ENCODE measurements at regions not wholly inside any gene's neighbourhood (a gene's known extent, or its start where the extent isn't known, plus 50 kb on each side); places are given as distances from the start of the nearest gene placed in this dataset.

DNA sequence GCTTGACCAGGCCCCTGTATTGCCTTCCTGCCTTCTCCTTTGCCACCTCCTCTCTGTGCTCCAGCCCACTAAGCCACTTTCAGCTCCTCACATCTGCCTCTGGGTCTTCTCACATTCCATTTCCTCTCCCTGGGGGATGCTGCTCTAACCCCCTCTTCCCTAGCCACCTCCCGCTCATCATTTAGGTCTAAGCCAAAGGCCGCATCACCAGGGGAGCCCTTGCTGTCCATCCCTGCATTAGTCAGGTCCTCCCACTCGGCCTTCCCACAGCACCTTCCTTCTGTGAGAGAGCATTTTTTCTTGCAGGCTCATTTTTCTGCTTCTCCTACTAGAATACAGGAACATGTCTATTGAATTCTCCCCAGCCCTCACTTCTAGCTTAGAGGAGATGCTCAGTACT, 72.6 kb upstream of the GALNT10 start:
- 80% methylated on average over 3 of the region's 3 CpGs for WGBS (ENCODE audit: insufficient coverage, low coverage, low lambda C conversion rate, missing lambda C conversion rate)

DNA sequence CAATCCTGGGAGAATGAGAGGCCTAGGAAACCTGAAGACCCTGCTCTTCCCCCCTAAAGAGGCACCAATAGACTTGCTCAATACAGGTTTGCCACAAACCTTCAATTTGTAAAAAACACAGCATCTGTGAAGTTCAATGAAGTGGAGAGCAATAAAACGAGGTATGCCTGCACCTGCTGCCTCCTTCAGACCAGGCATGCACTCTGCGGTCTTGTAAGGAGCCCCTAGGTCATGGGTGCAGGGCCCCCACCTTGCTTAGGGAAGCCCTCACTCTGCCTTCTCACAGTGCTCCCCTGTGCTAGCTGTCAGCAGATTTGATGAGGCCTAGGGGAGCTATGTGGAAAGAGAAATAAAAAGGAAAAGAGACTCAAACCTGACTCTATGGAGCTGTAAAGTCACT, 72.1 kb upstream of the GALNT10 start:
- ATAC-seq (no peak), DNase-seq (no peak)
- TF ChIP-seq, protein P1, sequence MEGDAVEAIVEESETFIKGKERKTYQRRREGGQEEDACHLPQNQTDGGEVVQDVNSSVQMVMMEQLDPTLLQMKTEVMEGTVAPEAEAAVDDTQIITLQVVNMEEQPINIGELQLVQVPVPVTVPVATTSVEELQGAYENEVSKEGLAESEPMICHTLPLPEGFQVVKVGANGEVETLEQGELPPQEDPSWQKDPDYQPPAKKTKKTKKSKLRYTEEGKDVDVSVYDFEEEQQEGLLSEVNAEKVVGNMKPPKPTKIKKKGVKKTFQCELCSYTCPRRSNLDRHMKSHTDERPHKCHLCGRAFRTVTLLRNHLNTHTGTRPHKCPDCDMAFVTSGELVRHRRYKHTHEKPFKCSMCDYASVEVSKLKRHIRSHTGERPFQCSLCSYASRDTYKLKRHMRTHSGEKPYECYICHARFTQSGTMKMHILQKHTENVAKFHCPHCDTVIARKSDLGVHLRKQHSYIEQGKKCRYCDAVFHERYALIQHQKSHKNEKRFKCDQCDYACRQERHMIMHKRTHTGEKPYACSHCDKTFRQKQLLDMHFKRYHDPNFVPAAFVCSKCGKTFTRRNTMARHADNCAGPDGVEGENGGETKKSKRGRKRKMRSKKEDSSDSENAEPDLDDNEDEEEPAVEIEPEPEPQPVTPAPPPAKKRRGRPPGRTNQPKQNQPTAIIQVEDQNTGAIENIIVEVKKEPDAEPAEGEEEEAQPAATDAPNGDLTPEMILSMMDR (IDR thresholded peaks at IDR 0.05) = no peak
- no peak for TF ChIP-seq POLR2A (IDR thresholded peaks at IDR 0.05)
- intact Hi-C loops (cut with DNase I) = no loop called here
- WGBS (ENCODE audit: insufficient coverage, low coverage, low lambda C conversion rate, missing lambda C conversion rate) = 100% methylated on average over 1 of the region's 2 CpGs
- Histone ChIP-seq H3K9me3 (no peaks in the 10 kb centered on the region), H3K4me3 (no peak overlapping the region), H3K4me1 (no peaks in the 10 kb centered on the region), H3K27ac (no peak overlapping the region), H3K36me3 (no peaks in the 10 kb centered on the region), H3K27me3 (no peaks in the 10 kb centered on the region)

More for the DNA sequence above, 72.6 kb upstream of the GALNT10 start:
- Histone ChIP-seq H3K36me3 (no peaks in the 10 kb centered on the region), H3K4me3 (no peak overlapping the region), H3K4me1 (no peaks in the 10 kb centered on the region), H3K27ac (no peak overlapping the region), H3K9me3 (no peaks in the 10 kb centered on the region), H3K27me3 (no peaks in the 10 kb centered on the region)
- DNase-seq (no peak), ATAC-seq (no peak)
- no peak for TF ChIP-seq POLR2A (IDR thresholded peaks at IDR 0.05)
- TF ChIP-seq, protein P1 (IDR thresholded peaks at IDR 0.05) = no peak
- intact Hi-C loops (cut with DNase I) = no loop called here

DNA sequence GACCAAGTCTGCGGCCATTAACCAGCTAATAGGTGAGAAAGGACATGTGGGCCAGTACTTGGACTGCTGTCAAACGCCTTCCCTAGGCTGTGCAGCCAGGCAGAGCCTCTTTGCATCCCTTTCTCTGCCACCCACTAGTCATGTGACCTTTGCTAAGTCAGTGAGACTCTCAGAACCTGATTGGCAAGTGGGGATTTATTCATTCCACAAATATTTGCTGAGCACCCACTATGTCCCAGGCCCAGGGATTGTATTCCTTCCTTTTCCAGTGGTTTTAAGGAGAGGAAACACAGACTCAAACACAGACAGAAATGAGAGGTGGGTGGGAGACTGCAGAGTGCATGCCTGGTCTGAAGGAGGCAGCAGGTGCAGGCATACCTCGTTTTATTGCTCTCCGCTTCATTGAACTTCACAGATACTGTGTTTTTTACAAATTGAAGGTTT, 71.6 kb upstream of the GALNT10 start:
- H3K9me3 ChIP-seq = no peaks in the 10 kb centered on the region
- no peak for ATAC-seq
- TF ChIP-seq, protein P1 (IDR thresholded peaks at IDR 0.05) = no peak
- no peak for TF ChIP-seq POLR2A (IDR thresholded peaks at IDR 0.05)
- no peak overlapping the region for H3K4me3 ChIP-seq
- no peaks in the 10 kb centered on the region for H3K4me1 ChIP-seq
- H3K36me3 ChIP-seq = no peaks in the 10 kb centered on the region
- WGBS (ENCODE audit: insufficient coverage, low coverage, low lambda C conversion rate, missing lambda C conversion rate) = 71% methylated on average over 2 of the region's 4 CpGs
- no peaks in the 10 kb centered on the region for H3K27me3 ChIP-seq
- no peak for DNase-seq
- intact Hi-C loops (cut with DNase I) = no loop called here
- no peak overlapping the region for H3K27ac ChIP-seq

DNA sequence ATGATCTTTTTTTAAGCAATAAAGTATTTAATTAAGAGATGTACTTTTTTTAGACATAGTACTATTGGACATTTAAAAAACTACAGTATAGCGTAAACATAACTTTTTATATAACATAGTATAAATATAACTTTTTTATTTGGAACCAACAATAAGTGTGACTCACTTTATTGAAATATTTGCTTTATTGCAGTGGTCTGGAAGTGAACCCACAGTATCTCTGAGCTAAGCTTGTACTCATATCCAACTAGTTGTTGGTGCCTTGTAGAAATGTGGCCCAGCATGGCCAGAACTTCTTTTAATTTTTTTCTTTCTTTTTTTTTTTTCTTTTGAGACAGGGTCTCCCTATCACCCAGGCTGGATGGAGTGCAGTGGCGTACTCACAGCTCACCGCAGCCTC, 61.5 kb upstream of the GALNT10 start:
- H3K9me3 ChIP-seq = no peaks in the 10 kb centered on the region
- TF ChIP-seq, protein P1 (IDR thresholded peaks at IDR 0.05) = no peak
- TF ChIP-seq POLR2A (IDR thresholded peaks at IDR 0.05) = no peak
- DNase-seq = no peak
- WGBS (ENCODE audit: insufficient coverage, low coverage, low lambda C conversion rate, missing lambda C conversion rate) = 91% methylated on average over 3 of the region's 3 CpGs
- no peaks in the 10 kb centered on the region for H3K4me1 ChIP-seq
- H3K27me3 ChIP-seq = no peaks in the 10 kb centered on the region
- intact Hi-C loops (cut with DNase I) = no loop called here
- ATAC-seq = no peak
- no peak overlapping the region for H3K27ac ChIP-seq
- no peak overlapping the region for H3K4me3 ChIP-seq
- H3K36me3 ChIP-seq = no peaks in the 10 kb centered on the region

DNA sequence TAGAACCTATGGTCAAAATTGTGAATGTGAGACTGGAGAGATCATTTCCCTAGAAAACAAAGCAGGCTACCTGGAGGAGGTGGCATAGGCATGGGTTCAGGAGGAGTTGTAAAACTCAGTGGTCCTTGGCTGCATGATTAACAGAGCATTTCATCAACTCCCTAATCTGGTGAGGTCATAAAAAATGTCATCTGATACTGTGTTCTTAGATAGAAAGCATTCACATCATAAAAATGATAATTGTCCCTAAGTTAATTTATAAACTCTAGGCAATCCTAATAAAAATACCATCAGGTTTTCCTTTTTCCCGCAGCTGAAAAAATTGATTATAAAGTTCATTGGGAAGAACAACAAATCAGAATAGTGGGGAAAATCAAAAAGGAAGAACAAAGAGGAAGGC, 60.6 kb upstream of the GALNT10 start:
- no peaks in the 10 kb centered on the region for H3K27me3 ChIP-seq
- 62% methylated on average over 1 of the region's 1 CpG for WGBS (ENCODE audit: insufficient coverage, low coverage, low lambda C conversion rate, missing lambda C conversion rate)
- no peak for ATAC-seq
- TF ChIP-seq, protein P1 (IDR thresholded peaks at IDR 0.05) = no peak
- TF ChIP-seq POLR2A (IDR thresholded peaks at IDR 0.05) = no peak
- no peaks in the 10 kb centered on the region for H3K9me3 ChIP-seq
- no peaks in the 10 kb centered on the region for H3K36me3 ChIP-seq
- H3K4me3 ChIP-seq = no peak overlapping the region
- no peak for DNase-seq
- H3K27ac ChIP-seq = no peak overlapping the region
- H3K4me1 ChIP-seq = no peaks in the 10 kb centered on the region
- intact Hi-C loops (cut with DNase I) = no loop called here

All from right lobe of liver (tissue), 6 donors.